Neural progenitor cell (in vitro differentiated cells): ENCODE measurements at regions not wholly inside any gene's neighbourhood (a gene's known extent, or its start where the extent isn't known, plus 50 kb on each side); places are given as distances from the start of the nearest gene placed in this dataset.

Experiments
- CTCF ChIP-seq: fragments of 200-600 bp; sonication (generic); IDR thresholded peaks from 2 replicates; pipeline ENCODE4 v1.5.1; 2017; ENCODE audit warnings: antibody characterized with exemption, mild to moderate bottlenecking
- EZH2 ChIP-seq: fragments of 200-600 bp; sonication (generic); IDR thresholded peaks from 2 replicates; pipeline ENCODE4 v1.6.1; 2017; ENCODE audit warnings: antibody characterized with exemption, mild to moderate bottlenecking, moderate library complexity

- no peak for TF ChIP-seq EZH2
- no peak for TF ChIP-seq CTCF
These were observed 459.7 kb downstream of the EBF1 start for GRCh38 chr5:158639881-158640592.
